Muscle layer of duodenum (tissue), 2 donors: ENCODE measurements at regions not wholly inside any gene's neighbourhood (a gene's known extent, or its start where the extent isn't known, plus 50 kb on each side); places are given as distances from the start of the nearest gene placed in this dataset.

ENCODE experiments used
- H3K27ac ChIP-seq: one replicate; pipeline ENCODE4 v1.7.0; 2013; ENCODE audit warnings: mild to moderate bottlenecking, low read length
- H3K27me3 ChIP-seq: one replicate; pipeline ENCODE4 v1.7.0; 2013; ENCODE audit warnings: low read depth, mild to moderate bottlenecking, control low read depth, low read length
- H3K36me3 ChIP-seq, 2 donors: one replicate each; pipeline ENCODE4 v1.7.0; 2013; ENCODE audit warnings: low read length in 2 of 2, control low read depth in 1 of 2, mild to moderate bottlenecking in 1 of 2; ENCODE audit not compliant: insufficient read depth in 2 of 2, control insufficient read depth in 1 of 2
- H3K4me1 ChIP-seq, 2 donors: one replicate each; pipeline ENCODE4 v1.7.0; 2013; ENCODE audit warnings: low read length in 2 of 2, mild to moderate bottlenecking in 2 of 2, control low read depth in 1 of 2, moderate library complexity in 1 of 2; ENCODE audit not compliant: insufficient read depth in 2 of 2, control insufficient read depth in 1 of 2
- H3K4me3 ChIP-seq, 2 donors: one replicate each; pipeline ENCODE4 v1.7.0; 2013; ENCODE audit warnings: low read length in 2 of 2, low read depth in 1 of 2, mild to moderate bottlenecking in 1 of 2
- H3K9me3 ChIP-seq, 2 donors: one replicate each; pipeline ENCODE4 v1.7.0; 2013; ENCODE audit warnings: low read length in 2 of 2, control low read depth in 1 of 2, mild to moderate bottlenecking in 1 of 2; ENCODE audit not compliant: control insufficient read depth in 1 of 2
- donor health status: healthy.

GRCh38 chr2:64352292-64352691, 101.7 kb upstream of the LGALSL start:
- Histone ChIP-seq H3K27me3 (no peaks in the 10 kb centered on the region), H3K9me3 (no peaks in the 10 kb centered on the region), H3K4me3 (no peak overlapping the region), H3K4me1 (no peaks in the 10 kb centered on the region), H3K27ac (no peak overlapping the region), H3K36me3 (no peaks in the 10 kb centered on the region)

DNA sequence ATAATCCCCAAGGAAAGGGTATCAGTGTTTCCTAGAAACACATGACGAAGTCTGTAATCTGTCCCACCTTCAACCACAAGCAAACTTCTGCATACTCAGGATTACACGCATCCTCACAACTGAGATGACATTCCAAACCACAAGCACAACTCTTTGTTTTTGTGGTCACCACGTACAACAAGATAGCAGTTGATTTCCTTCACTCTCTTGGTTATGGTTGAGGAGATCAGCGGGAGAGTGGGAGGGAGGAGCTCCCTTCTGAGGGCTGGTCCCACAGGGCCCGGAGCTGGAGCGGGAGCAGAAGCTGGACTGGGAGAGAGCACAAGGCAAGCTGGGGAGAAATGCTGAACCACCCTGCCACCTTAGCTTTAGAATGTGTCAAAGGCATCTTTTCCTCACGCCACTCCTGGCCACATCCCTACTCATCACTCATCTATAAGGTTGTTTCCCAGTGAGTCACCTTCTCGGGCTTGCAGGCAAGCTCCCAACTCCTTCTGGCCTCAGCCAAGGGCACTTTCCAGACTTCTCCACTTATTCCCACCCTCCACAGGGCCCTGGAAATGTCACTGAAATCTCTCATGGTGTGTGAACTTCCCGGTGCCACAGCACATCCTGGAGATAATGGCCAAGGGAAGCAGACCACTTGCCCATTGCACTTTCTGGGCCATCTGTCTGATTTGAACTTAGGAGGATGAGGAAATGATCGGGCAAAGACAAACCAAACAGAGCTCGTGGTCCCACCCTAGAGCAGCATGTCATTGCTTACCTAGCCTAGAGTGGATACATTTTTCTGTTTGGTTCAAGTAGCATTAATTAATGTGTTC, 98.9 kb upstream of the LGALSL start:
- Histone ChIP-seq H3K27me3 (no peaks in the 10 kb centered on the region), H3K4me1 (peaks cover 0 to 4% of the 10 kb centered on the region in 2 donors), H3K27ac (no peak overlapping the region)

GRCh38 chr2:64356906-64357305, 97.1 kb upstream of the LGALSL start:
- no peaks in the 10 kb centered on the region for H3K36me3 ChIP-seq
- H3K9me3 ChIP-seq: no peaks in the 10 kb centered on the region
- no peak overlapping the region for H3K4me3 ChIP-seq
- H3K27ac ChIP-seq: no peak overlapping the region
- no peaks in the 10 kb centered on the region for H3K27me3 ChIP-seq
- peaks cover 0 to 4% of the 10 kb centered on the region in 2 donors for H3K4me1 ChIP-seq

More for the DNA sequence above, 98.9 kb upstream of the LGALSL start:
- no peaks in the 10 kb centered on the region for H3K36me3 ChIP-seq
- H3K4me3 ChIP-seq: no peak overlapping the region
- H3K9me3 ChIP-seq: no peaks in the 10 kb centered on the region

GRCh38 chr2:64359171-64359891, 94.6 kb upstream of the LGALSL start:
- H3K36me3 ChIP-seq: no peaks in the 10 kb centered on the region
- H3K4me3 ChIP-seq: no peak overlapping the region
- H3K27me3 ChIP-seq: no peaks in the 10 kb centered on the region
- peaks cover 0 to 4% of the 10 kb centered on the region in 2 donors for H3K4me1 ChIP-seq
- H3K27ac ChIP-seq: no peak overlapping the region
- H3K9me3 ChIP-seq: no peaks in the 10 kb centered on the region

DNA sequence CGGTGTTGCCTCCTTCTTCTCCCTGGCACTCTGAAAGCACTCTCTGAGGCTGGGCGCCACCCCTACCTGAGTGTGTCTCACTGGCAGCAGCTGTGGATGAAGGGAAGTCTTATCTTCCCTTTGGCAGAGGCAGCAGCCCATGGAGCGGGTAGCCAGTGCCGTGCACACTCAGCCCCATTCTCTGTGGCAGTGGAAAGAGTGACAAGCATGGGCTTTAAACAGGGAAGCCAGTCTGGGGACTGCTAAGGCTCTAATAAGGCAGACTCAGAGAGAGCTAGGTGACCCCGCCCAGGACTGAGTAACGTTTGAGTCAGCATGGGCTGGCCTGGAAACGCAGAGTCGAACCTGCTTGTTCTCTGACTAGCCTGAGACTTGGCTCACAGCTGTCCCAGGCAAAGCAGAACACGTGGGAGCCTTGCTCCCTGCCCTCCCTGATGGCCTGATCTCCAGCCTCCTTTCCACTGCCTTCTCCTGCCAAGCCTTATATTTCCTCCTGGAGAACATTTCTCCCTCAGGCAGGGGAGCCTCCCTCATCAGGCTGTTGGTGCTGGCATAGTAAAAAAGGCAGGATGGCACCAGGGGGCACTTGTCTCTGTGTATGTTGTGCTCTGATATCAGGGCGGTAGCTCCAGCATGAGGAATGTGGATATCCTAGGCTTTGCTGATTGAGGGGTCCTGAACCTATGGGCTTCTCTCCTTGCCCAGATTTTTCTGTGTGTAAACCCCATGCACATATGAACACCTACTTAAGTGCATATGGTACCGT, 93.9 kb upstream of the LGALSL start:
- Histone ChIP-seq H3K9me3 (no peaks in the 10 kb centered on the region), H3K4me3 (no peak overlapping the region), H3K27ac (no peak overlapping the region), H3K4me1 (peaks cover 0 to 4% of the 10 kb centered on the region in 2 donors), H3K27me3 (no peaks in the 10 kb centered on the region), H3K36me3 (no peaks in the 10 kb centered on the region)

DNA sequence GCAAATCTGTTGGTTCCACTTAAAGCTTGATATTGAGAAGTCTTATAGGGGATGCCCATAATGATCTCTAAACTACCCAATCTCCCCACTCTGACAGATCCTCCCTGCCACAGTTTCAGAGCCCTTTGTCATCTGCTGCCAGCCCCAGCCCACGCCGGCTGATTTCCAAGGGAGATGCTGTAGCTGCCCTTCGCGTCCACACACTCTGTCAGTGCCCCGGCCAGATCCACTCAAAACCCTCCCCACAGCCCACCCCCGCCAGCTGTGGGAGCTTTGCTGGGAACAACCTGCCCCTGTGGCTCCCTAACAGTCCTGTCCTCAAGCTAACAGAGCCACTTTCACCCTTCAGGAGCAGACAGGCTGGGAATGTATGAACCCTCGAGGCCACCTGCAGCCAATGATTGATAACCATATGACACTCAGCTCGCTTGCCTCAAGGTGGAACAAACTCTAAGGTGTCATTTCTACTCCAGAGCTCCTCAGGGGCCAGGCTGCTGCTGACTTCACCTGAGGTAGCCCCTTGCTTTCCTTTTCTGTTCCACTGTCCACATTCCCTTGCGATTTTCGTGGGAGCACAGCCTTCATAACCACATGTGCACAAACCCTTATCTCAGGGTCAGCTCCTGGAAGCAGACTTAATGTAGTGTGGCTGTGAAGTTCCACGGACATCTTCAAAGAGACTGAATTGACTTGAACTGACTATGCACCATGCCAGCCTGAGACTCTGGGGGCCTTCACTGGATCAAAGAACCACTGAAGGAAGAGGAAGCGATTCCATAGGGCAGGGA, 92.6 kb upstream of the LGALSL start:
- no peaks in the 10 kb centered on the region for H3K36me3 ChIP-seq
- H3K27me3 ChIP-seq: no peaks in the 10 kb centered on the region
- no peak overlapping the region for H3K4me3 ChIP-seq
- H3K4me1 ChIP-seq: peaks cover 0 to 4% of the 10 kb centered on the region in 2 donors
- no peak overlapping the region for H3K27ac ChIP-seq
- no peaks in the 10 kb centered on the region for H3K9me3 ChIP-seq

GRCh38 chr2:64362562-64363026, 91.4 kb upstream of the LGALSL start:
- no peaks in the 10 kb centered on the region for H3K36me3 ChIP-seq
- H3K4me1 ChIP-seq: peaks cover 0 to 4% of the 10 kb centered on the region in 2 donors
- H3K4me3 ChIP-seq: no peak overlapping the region
- H3K27ac ChIP-seq: no peak overlapping the region
- no peaks in the 10 kb centered on the region for H3K9me3 ChIP-seq
- H3K27me3 ChIP-seq: no peaks in the 10 kb centered on the region

GRCh38 chr2:64363140-64363539, 90.8 kb upstream of the LGALSL start:
- H3K36me3 ChIP-seq: no peaks in the 10 kb centered on the region
- H3K4me1 ChIP-seq: peaks cover 0 to 4% of the 10 kb centered on the region in 2 donors
- no peaks in the 10 kb centered on the region for H3K9me3 ChIP-seq
- no peaks in the 10 kb centered on the region for H3K27me3 ChIP-seq
- H3K4me3 ChIP-seq: no peak overlapping the region
- no peak overlapping the region for H3K27ac ChIP-seq

DNA sequence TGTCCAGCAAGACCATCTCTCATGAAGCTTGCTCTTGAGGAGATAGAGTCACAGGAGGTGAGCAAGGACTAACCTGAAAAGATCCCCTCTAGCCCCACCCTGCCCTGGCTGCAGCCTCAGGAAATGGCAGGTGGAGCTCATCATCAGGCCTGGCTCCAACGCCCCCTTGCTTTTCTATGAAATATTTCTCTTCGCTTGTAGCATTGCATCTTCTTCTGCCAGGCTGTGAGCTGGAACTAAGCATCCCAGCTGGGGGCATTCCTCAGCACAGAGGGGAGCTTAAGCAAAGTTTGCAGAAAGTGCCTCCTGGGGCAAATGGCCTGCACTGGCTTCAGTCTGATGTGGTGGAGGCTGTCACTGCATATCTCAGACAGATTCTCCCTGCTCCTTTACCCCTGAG, 90.1 kb upstream of the LGALSL start:
- Histone ChIP-seq H3K9me3 (no peaks in the 10 kb centered on the region), H3K4me1 (peaks cover 0 to 4% of the 10 kb centered on the region in 2 donors), H3K27me3 (no peaks in the 10 kb centered on the region), H3K36me3 (no peaks in the 10 kb centered on the region), H3K27ac (no peak overlapping the region), H3K4me3 (no peak overlapping the region)

DNA sequence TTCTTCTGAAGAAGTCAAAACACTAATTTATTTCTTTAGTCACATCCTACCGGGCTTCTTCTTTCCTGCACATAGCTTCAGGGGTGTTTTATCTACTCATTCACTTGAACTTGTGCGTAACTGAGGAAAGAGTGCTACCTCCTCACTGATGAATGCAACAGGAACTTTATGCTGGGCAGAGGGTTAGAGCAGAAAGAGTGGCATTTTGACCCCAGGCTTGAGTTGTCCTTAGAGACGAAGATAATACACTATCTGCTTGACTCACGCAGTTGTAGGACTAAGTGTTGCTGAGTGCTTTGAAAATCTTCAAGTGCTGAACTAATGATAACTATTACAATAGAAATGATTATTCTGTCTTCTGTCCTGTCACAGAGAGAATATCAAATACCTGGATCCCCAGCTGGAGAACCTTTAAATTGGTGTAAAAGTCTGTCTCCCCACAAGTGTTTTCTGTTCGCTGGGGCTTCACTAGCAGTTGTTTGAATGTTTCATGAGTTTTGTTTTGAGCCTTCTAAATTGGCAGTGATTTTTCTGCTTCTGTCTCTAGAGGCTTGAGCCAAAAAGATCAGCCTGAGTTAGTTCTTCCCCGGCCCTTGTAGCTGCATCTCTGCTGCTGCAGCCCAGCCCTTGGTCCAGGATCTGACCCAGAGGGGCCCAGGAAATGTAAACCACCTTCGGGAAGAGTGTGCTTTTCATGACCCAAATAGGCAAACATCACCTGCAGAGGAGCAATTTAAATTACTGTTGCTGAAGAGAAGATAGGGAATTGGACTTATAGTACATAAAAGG, 86.3 kb upstream of the LGALSL start:
- Histone ChIP-seq H3K9me3 (no peaks in the 10 kb centered on the region), H3K36me3 (no peaks in the 10 kb centered on the region), H3K27me3 (no peaks in the 10 kb centered on the region), H3K4me3 (no peak overlapping the region), H3K4me1 (no peaks in the 10 kb centered on the region), H3K27ac (no peak overlapping the region)
